NK-92 treated with Interleukin-12 subunit alpha and Interleukin-12 subunit beta, amount 100 ng/mL, for 24 hours (cell line): ENCODE measurements at regions not wholly inside any gene's neighbourhood (a gene's known extent, or its start where the extent isn't known, plus 50 kb on each side); places are given as distances from the start of the nearest gene placed in this dataset.
"Not testable (repeated sequence)": the region's sequence is repeated elsewhere in the genome, so short reads cannot be mapped to it uniquely, and the experiment has no call there.

Source experiments
- DNase-seq: peaks from one replicate; lab custom pipeline; 2025; lab: John Stamatoyannopoulos, UW

DNA sequence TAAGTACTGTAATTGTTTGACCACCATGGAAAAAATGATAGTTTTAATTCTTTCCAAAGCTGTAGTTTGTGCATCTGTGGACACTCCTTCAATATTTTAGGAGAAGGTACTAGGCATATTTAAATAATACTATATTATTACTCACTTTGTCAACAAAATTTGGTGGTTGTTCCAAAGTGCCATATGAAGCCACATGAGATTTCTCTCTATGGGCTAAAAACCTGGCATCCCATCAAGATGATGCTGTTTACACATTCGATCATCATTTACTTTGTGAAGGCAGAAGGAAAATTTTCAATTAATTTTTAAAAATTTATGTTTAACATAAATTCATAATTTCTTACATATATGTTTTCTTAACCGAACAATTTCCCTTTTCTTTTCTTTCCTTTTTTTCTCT, 502.6 kb upstream of the JAG1 start:
- DNase-seq: no peak

DNA sequence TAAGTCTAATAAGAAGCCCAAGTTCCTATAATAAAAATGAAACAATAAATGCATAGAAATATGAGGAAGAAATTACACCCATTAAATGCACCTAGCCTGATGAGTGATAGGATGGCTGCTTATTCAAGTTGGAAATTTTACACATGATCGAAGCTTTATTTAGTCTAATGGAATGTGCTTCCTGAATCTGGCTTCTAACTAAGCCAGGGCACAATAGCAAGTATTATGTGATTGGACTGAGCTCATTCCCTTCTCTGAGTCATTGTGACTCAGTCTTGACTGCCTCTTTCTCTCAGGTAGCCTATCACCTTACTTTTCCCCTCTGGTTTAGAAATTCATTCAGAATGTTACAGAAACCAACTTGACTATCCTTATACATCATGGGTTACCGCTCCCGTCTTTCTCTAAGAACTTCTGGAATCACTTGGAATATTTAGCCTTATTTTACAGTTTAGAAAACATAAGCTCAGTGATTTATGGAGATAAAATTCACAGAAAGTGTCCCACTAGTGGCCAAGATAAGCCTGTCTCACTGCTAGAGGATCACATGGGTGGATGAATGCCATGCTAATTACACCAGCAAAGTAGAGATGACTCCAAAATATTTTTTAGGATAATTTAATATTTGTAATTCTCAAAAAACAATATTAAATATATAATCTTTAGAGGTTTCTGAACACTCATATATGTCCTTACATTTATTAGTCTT, 505.3 kb upstream of the JAG1 start:
- no peak for DNase-seq

DNA sequence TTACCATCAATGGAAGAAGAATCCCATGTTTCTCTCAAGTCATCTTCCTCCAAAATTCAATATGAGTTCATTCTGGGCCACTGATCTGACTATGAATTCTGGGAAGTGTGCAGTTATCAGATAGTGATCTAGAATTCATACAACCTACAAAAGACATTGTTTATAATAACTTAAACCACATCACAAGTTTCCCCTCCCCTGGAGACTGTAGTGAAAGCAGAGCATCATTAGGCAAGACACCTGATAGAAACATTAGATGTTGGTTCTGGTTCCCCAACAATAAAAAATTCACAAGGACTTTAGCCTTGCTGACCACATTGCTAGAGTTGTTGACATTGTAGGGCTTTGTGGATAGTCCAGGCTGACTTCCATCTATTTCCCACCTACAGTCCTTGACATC, 506.4 kb upstream of the JAG1 start:
- DNase-seq: no peak

- DNase-seq: not testable (repeated sequence)
Observed at GRCh38 chr20:11181129-11181528, 507.3 kb upstream of the JAG1 start.

DNA sequence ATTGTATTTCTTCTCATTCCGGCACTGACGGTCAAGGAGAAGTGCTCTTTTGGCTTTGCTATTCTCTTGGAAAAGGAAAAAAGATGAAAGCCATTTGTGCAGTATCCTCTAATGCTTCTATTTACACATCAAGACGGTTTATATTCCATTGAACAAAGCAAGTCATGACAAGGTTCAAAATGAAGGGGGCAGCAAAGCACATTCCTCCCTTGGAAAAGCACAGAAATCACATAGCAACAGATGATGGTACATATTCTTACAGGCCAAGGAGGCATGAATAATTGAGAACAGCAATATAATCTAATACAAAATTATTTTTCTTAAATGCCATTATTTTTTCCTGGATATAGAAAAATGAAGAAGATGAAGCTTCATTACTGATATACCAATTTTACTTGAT, 508.2 kb upstream of the JAG1 start:
- no peak for DNase-seq

- no peak for DNase-seq
Observed at GRCh38 chr20:11182720-11183119, 508.9 kb upstream of the JAG1 start.

GRCh38 chr20:11186301-11187008, 512.7 kb upstream of the JAG1 start:
- DNase-seq: no peak

DNA sequence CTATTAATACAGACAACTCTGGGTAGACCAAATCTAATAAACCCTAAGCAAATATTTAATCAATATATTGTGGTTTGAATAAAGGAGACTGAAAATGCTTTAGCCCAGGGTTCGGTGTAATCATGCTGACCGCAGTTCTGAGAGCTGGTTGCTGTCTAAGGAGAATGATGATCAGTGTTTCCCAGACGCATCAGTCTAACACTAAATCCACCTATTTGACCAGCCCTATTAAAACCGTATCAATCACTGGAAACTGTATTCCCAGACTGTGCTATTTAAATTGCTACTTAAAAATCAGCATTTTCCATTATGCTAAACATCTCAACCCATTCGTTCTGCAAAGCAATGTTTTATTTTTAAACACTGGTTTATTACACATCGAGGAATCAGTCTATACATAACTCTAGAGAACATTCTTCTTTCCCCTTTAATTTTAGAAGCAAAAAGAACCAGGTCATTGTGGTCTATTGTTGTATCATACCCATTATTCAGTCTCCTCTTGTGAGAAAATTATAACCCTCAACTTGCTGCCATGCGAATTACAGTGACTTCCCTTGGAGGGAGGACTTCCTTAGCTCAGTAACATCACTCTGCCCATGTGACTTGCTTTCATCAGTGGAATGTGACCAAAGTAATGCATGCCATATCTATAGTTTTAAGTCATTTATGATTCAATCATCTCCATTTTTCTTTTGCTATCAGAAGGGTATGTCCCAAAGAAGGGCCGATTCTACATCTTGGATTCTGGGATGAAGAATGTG, 515.2 kb upstream of the JAG1 start:
- DNase-seq: no peak

DNA sequence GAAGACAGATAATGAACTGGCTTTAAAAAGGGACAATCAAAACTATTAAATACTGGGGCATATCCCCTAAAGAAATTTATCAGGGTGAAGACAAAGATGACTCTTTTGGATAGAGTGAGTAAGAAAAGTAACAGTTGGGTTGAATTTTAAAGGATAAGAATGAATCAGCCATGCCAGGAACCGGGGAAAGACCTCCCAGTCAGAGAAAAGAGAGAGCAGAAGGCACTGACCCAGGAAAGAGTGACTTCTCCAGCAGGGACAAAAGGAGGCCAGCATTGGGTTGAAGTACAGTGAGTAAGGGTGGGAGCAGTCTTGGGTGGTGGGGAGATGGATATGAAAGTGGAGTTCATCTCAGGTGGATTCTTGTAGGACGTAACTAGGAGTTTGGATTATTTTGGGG, 516.9 kb upstream of the JAG1 start:
- no peak for DNase-seq

DNA sequence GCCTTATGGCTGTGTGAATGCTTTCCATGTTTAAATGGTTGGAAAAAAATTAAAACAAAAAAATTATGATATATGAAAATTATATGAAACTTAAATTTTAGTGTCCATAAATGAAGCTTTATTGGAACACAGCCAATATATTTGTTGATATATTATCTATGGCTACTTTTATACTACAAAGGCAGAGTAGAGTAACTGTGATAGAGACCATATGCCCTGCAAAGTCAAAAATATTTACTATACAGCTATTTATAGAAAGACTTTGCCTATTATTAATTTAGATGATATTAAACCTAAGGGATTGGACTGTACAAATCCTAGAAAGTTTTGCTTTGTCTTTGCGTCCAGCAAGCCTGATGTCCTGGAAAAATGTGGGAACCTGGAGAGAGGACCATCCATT, 518.3 kb upstream of the JAG1 start:
- no peak for DNase-seq

DNA sequence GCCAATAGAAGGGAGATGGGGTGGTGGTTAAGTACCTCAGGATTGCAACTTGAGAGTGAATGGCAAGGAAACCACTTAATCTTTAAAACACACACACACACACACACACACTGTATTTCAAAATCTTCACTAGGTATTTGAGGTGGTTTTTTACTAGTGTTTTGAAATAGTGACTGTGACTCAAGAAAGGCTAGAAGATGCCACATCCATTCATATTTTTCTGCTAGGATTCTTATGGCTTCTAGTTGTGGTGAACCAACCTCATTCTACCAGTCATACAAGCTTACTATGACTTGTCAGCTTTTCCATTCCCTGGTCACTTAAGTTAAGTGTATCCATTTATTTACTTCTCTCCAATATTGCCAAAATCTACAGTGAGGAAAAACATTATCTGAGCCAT, 519.4 kb upstream of the JAG1 start:
- DNase-seq: no peak

- DNase-seq: no peak
Observed at GRCh38 chr20:11195169-11195568, 521.4 kb upstream of the JAG1 start.

DNA sequence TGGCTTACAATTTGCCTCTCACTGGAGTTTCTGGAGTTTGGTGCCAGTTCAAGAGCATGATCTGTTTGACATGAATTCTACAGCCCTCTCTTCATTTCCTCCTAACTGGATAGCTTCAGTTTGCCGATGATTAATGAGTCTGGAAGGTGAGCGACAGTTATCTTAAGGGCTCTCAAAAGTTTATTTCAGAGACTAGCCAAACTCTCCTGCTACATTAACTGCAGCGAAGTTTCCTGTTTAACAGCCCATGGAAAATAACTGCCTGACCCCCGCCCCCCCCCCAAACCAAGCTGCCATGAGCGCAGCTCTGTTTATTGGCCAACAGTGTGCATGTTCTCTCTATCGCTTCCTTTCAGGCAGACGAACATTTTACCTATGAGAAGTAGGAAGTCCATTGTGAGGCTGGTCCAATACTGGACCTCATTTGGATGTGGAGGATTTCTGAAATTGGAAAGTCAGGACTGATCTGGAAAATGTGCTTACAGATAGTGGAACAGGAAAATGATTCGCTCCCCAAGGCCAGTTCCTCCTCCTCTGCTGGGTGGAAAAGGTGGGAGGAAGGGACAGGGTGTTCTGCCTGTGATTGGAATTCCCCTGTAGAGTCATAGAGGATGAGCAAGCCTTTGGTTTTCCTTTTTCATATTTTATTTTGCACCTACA, 522.2 kb upstream of the JAG1 start:
- DNase-seq: no peak

DNA sequence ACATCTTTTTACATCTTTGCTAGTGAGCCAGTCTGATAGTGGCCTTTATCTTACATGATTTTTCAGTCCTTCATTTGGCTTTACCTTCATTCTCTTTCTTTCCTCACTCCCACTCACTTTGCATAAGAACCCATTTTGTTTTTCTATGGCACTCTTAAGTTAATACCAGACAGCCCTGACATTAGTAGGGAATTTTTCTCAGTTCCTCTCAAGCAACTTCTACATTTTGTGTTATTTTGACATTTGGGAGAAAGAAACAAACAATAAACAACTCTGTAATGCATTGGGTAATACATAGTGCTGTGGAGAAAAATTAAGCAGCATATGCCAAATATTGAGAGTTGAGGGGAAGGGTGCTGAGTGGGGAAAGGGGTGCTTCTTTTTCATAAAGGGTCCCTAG, 524.1 kb upstream of the JAG1 start:
- no peak for DNase-seq

DNA sequence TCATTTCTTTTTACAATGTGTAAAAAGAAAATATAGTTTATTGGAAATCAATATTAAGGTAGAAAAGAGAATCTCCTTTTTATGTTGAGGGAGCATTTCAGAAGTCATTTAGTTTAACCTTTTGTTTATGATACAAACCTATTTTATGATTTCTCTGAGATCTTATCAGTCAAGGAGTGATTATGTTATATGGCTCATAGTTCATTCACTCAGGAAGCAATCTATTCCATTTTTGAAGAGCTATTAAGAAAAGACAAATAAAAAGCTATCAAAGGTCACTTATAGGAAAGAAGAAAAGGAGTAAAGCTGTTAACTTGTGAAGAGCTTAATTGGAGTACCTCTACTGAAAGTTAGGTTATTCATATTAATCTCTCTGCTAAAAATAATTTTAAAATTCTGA, 526.6 kb upstream of the JAG1 start:
- DNase-seq: no peak

GRCh38 chr20:11204926-11205768, 531.3 kb upstream of the JAG1 start:
- DNase-seq: no peak

DNA sequence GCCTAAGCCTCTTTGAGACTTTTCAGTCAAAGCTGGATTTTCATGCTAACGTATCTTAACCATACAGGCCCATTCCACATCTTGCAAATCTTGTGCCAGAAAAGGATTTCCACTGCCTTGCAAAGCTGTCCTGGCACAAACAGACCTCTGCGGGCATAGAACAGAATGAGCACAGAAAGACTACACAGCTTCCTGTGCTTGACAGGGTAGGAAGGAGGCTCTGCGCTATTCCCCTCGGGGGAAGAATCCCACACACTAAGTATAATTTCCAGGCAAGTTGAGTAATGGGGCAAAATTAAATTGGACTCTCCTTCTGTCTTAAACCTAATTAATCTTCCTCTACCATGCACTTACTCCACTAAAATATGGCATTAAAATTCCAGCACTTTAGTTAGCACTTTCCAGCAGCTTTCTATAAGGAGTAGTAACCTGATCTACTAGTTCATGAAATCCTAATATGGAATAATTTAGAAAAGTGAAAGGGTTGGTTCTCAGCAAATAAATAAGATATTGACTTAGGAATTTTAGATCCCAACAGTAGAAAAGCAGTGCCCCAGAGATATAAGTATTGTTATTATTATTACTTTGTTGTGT, 532.1 kb upstream of the JAG1 start:
- DNase-seq: no peak

- no peak for DNase-seq
Observed at GRCh38 chr20:11207749-11208502, 534.1 kb upstream of the JAG1 start.

DNA sequence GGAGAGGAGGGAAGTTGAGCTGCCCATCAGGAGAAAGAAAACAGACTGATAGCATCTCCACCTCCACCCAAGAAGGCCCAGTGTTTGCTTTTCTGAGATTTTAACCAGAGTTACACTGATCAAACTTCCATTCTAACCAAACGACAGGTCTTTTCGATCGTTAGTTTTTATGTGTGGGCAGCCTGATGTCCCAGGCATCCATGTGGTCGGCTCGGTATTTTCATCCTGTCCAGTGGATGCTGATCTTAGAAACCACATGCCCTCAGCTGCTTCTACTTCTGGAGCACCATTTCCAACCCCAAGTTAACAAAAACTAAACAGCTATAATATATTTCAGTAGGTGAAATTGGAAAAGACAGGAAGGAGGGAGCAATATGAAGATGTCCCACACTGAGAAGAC, 536.8 kb upstream of the JAG1 start:
- no peak for DNase-seq

DNA sequence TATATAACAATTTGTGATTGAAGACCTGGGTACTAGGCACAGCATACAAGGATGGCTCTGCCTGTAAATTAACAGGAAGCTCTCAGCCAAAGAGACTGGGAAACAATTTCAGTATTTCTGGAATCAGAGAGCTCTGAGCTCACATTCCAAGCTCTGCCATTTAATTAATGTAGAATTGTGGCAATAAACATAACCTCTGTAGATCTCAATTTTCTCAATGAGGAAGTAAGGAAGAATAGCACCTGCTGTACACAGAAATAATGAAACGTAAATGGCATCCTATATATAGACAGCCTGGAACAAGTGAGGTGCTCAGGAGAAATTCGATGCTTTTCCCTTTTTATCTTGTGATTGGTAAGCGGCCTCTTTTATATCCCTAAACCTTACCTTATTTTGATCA, 538.5 kb upstream of the JAG1 start:
- DNase-seq: no peak

GRCh38 chr20:11212902-11213301, 539.1 kb upstream of the JAG1 start:
- no peak for DNase-seq
